Keratinocyte (primary cell): ENCODE measurements at regions not wholly inside any gene's neighbourhood (a gene's known extent, or its start where the extent isn't known, plus 50 kb on each side); places are given as distances from the start of the nearest gene placed in this dataset.
A peak's percentile ranks its signal among the peaks of the same experiment; 100 is the strongest.

Source experiments
- DNase-seq: peaks from one replicate; pipeline ENCODE4 v3.0.0-alpha.2; 2011; ENCODE audit warnings: low read depth, missing footprints, low spot score
- FAIRE-seq: peaks from 2 replicates; lab custom pipeline; 2011; peaks lifted over from hg19 to GRCh38; lab: Jason Lieb, UNC
- H2AFZ ChIP-seq: 2 replicates; pipeline ENCODE4 v1.6.0; 2012; ENCODE audit warnings: low read length, control low read depth, inconsistent platforms; ENCODE audit not compliant: control insufficient read depth
- H3K27ac ChIP-seq: 2 replicates; pipeline ENCODE4 v1.5.1; 2011; ENCODE audit warnings: low read length; ENCODE audit not compliant: control insufficient read depth, insufficient read depth
- H3K27me3 ChIP-seq: 3 replicates; pipeline ENCODE4 v1.6.0; 2011; ENCODE audit warnings: low read length; ENCODE audit not compliant: control insufficient read depth, insufficient read depth; ENCODE audit errors: extremely low read depth
- H3K36me3 ChIP-seq, 2 experiments: 2 replicates in 1 of 2; 3 replicates in 1 of 2; pipeline ENCODE4 v1.5.1; 2011; ENCODE audit warnings: low read length in 2 of 2, mild to moderate bottlenecking in 1 of 2; ENCODE audit not compliant: control insufficient read depth in 2 of 2, insufficient read depth in 2 of 2; ENCODE audit errors: extremely low read depth in 1 of 2
- H3K4me1 ChIP-seq: 3 replicates; pipeline ENCODE4 v1.5.1; 2011; ENCODE audit warnings: low read length; ENCODE audit not compliant: control insufficient read depth, insufficient read depth; ENCODE audit errors: extremely low read depth
- H3K4me2 ChIP-seq: 3 replicates; pipeline ENCODE4 v1.6.0; 2011; ENCODE audit warnings: low read depth, low read length; ENCODE audit not compliant: control insufficient read depth, insufficient read depth; ENCODE audit errors: extremely low read depth
- H3K4me3 ChIP-seq, 3 experiments: fragments of 200-600 bp in 1 of 3; sonication (generic) in 1 of 3; 2 replicates in 2 of 3; 3 replicates in 1 of 3; pipeline ENCODE4 v1.5.1; 2011 to 2016; ENCODE audit warnings: low read length in 3 of 3, mild to moderate bottlenecking in 3 of 3, control low read depth in 2 of 3, inconsistent platforms in 1 of 3, low read depth in 1 of 3, mixed read lengths in 1 of 3, mixed run types in 1 of 3, moderate library complexity in 1 of 3; ENCODE audit not compliant: control insufficient read depth in 2 of 3, insufficient read depth in 2 of 3; ENCODE audit errors: extremely low read depth in 1 of 3
- H3K79me2 ChIP-seq: 2 replicates; pipeline ENCODE4 v1.6.0; 2012; ENCODE audit warnings: low read length; ENCODE audit not compliant: control insufficient read depth, insufficient read depth
- H3K9ac ChIP-seq: 3 replicates; pipeline ENCODE4 v1.6.0; 2011; ENCODE audit warnings: low read length; ENCODE audit not compliant: control insufficient read depth, insufficient read depth; ENCODE audit errors: extremely low read depth
- H3K9me1 ChIP-seq: 3 replicates; pipeline ENCODE4 v1.6.0; 2011; ENCODE audit warnings: low read length; ENCODE audit not compliant: control insufficient read depth, insufficient read depth; ENCODE audit errors: extremely low read depth
- H3K9me3 ChIP-seq: 2 replicates; pipeline ENCODE4 v1.5.1; 2012; ENCODE audit warnings: low read depth, low read length; ENCODE audit not compliant: control insufficient read depth
- H4K20me1 ChIP-seq: 3 replicates; pipeline ENCODE4 v1.6.0; 2011; ENCODE audit warnings: low read length; ENCODE audit not compliant: control insufficient read depth, insufficient read depth; ENCODE audit errors: extremely low read depth
- CTCF ChIP-seq, 3 experiments: IDR thresholded peaks in 1 of 3; conservative IDR thresholded peaks in 1 of 3; optimal IDR thresholded peaks in 1 of 3; 2 replicates in 2 of 3; 3 replicates in 1 of 3; pipeline versions ENCODE3 to v1.5.1; 2011; ENCODE audit warnings: low read length in 3 of 3, mild to moderate bottlenecking in 3 of 3, moderate library complexity in 2 of 3, control low read depth in 1 of 3, inconsistent platforms in 1 of 3; ENCODE audit not compliant: insufficient read depth in 2 of 3; ENCODE audit errors: extremely low read depth in 1 of 3
- EZH2 ChIP-seq: IDR thresholded peaks from one replicate; pipeline ENCODE4 v1.6.1; 2012; ENCODE audit warnings: inconsistent platforms, mild to moderate bottlenecking, low read length, moderate library complexity
- dilution Hi-C: fragments of 300-500 bp; cut with MboI; formaldehyde crosslinking; loops from one replicate; pipeline ENCODE4 v1.7.0; 2020; ENCODE audit warnings: low sequenced_read_pairs; ENCODE audit not compliant: extremely low pct_ligation_motif_present

- no peak for TF ChIP-seq CTCF (optimal IDR thresholded peaks at IDR 0.05 in 1 of 3, IDR thresholded peaks at IDR 0.05 in 1 of 3, conservative IDR thresholded peaks at IDR 0.05 in 1 of 3; ENCODE audit: extremely low read depth in 1 of 3, insufficient read depth in 2 of 3, low read length in 3 of 3)
- no peak for TF ChIP-seq EZH2
- FAIRE-seq (no peak), DNase-seq (no peak)
- Histone ChIP-seq H3K27me3 (peaks cover 5% of the 10 kb centered on the region), H4K20me1 (no peaks in the 10 kb centered on the region), H3K9me3 (no peaks in the 10 kb centered on the region), H3K4me1 (peaks cover 6% of the 10 kb centered on the region), H3K36me3 (no peaks in the 10 kb centered on the region), H3K27ac (no peak overlapping the region), H3K4me3 (no peak overlapping the region), H3K9me1 (no peaks in the 10 kb centered on the region), H2AFZ (no peak overlapping the region), H3K79me2 (no peaks in the 10 kb centered on the region), H3K4me2 (no peak overlapping the region), H3K9ac (no peak overlapping the region)
- dilution Hi-C loops = no loop called here
Measured at GRCh38 chr2:236787885-236788284, 218.3 kb downstream of the ACKR3 start.

GRCh38 chr2:236790963-236791362 is 221.3 kb downstream of the ACKR3 start:
- Histone ChIP-seq H3K9me3 (no peaks in the 10 kb centered on the region), H3K36me3 (no peaks in the 10 kb centered on the region), H3K9ac (no peak overlapping the region), H3K79me2 (no peaks in the 10 kb centered on the region), H3K4me2 (no peak overlapping the region), H3K4me1 (peaks cover under 1% of the 10 kb centered on the region), H2AFZ (no peak overlapping the region), H3K4me3 (no peak overlapping the region), H3K27ac (no peak overlapping the region), H4K20me1 (no peaks in the 10 kb centered on the region), H3K9me1 (no peaks in the 10 kb centered on the region), H3K27me3 (peaks cover 5% of the 10 kb centered on the region)
- DNase-seq (no peak), FAIRE-seq (peak; percentile 65)
- dilution Hi-C loops = no loop called here
- TF ChIP-seq CTCF (optimal IDR thresholded peaks at IDR 0.05 in 1 of 3, IDR thresholded peaks at IDR 0.05 in 1 of 3, conservative IDR thresholded peaks at IDR 0.05 in 1 of 3; ENCODE audit: extremely low read depth in 1 of 3, insufficient read depth in 2 of 3, low read length in 3 of 3) = no peak
- TF ChIP-seq EZH2 = no peak
